ENCODE measurements at regions not wholly inside any gene's neighbourhood (a gene's known extent, or its start where the extent isn't known, plus 50 kb on each side); places are given as distances from the start of the nearest gene placed in this dataset.

DNA sequence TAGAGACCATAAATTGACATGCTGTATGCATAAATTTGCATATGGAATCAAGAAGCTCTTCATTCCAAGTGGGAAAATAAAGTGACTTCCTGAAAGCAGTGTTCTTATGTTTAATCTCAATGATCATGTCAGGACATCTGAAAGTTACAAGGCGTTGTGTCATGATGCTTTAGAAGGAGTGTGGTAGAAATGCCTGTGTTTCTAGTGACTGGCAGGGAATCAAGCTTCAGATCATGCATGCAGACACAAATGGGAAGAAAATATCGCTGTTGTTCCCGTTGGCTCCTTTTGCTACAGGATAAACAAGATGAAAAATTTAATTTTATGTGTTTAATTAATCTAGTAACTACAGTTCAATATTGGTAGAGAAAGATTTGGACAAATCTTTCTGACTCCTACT is 298.1 kb upstream of the SYT1 start:
- TF ChIP-seq POLR2A (IDR thresholded peaks at IDR 0.05; ENCODE audit: low read depth, low read length) (no peak), POLR2AphosphoS5 (IDR thresholded peaks at IDR 0.05; ENCODE audit: low read depth, low read length) (no peak), POU2F2 (IDR thresholded peaks at IDR 0.05; ENCODE audit: low read depth, low read length) (no peak), TAF1 (IDR thresholded peaks at IDR 0.05; ENCODE audit: low read depth, low read length) (no peak)

Data from GM12891 (cell line).